Epithelial cell of esophagus (primary cell): ENCODE measurements at regions not wholly inside any gene's neighbourhood (a gene's known extent, or its start where the extent isn't known, plus 50 kb on each side); places are given as distances from the start of the nearest gene placed in this dataset.
A peak's percentile ranks its signal among the peaks of the same experiment; 100 is the strongest.

Experiments
- DNase-seq: peaks from one replicate; pipeline ENCODE4 v3.0.0; 2010; ENCODE audit warnings: low read depth
- H3K4me3 ChIP-seq: 2 replicates; pipeline ENCODE4 v1.5.1; 2011; ENCODE audit warnings: mild to moderate bottlenecking, low read length, control low read depth
- CTCF ChIP-seq: IDR thresholded peaks from 2 replicates; pipeline ENCODE4 v1.5.1; 2011; ENCODE audit warnings: low read depth, mild to moderate bottlenecking, low read length, control low read depth, inconsistent platforms; ENCODE audit not compliant: insufficient read depth; ENCODE audit errors: missing control alignments

DNA sequence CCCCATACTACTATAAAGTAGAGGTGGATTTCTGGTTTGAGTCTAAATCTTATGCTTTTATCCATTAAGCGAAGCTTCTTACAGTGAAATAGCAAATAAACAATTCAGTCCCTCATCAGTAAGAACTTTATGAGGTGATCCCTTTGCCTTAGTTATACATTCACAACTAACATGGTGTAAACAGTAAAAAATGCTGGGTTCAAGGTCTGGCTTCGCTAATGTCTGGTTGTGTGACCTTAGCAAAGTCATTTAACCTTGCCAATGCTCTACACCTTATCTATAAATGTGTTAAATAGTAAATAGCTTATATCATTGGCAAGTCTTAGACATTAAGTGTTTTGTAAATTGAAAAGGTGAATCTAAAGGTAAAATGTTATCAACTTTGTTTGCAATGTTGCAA lies 475.4 kb downstream of the LMO4 start:
- no peak for DNase-seq

DNA sequence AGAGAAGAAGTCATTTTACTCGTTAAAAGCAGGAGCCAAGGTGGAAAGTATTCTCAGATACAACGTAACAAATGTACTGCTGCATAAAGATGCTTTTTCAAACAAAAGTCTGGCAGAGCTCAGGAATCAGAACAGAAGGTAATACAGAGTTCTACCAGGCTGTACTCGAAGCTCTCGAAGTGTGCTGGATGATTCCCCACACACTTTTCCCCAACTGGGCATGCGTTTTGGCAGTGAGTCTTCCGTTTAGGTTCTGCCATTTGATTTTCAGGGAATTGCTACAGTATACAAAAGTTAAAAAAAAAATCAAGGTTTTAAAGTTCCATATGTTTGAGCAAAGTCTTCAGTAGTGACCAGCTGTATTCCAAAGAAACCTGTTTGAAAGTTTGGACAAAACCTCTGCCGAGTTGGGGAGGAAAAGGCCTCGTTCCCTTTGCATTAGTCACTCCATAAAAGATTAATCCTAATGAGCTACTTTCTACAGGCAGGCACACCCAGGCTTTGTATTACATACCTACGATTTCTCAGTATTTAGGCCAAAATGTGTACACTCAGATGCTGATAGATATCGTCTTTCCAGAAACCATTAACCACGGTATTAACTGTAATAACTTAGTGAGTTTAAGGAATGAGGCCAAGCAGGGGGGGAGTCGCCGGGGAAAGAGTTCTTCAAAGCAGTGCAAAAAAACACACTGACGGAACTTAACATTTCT lies 477.1 kb downstream of the LMO4 start:
- TF ChIP-seq CTCF, result no peak

More for the DNA sequence above, 475.4 kb downstream of the LMO4 start:
- no peak overlapping the region for H3K4me3 ChIP-seq
- no peak for TF ChIP-seq CTCF

GRCh38 chr1:87806379-87807094 lies 477.9 kb downstream of the LMO4 start:
- no peak for TF ChIP-seq CTCF
- DNase-seq, result no peak

More for the DNA sequence above, 477.1 kb downstream of the LMO4 start:
- H3K4me3 ChIP-seq, result no peak overlapping the region
- peak; percentile 66 for DNase-seq

DNA sequence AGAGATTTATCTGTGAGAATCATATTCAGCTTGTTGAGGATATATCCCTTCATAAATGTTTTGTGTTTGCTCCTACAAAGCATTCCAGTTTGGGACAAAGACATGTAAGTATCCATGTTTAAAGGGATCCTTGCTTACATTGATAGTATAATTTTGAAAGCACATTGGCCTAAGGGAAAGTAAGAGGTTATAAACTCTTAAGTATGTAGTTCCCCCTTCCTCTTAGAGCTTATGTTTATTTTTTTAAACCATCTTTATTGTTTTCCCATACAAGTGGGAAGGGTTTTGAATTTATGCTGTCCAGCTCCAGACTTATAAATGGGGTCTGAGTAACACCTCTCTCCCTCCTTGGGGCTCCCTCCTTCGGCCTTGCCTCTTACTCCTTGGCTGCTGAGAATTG lies 481.5 kb downstream of the LMO4 start:
- DNase-seq, result no peak
- no peak for TF ChIP-seq CTCF
- H3K4me3 ChIP-seq, result no peak overlapping the region

More at GRCh38 chr1:87806379-87807094, 477.9 kb downstream of the LMO4 start:
- H3K4me3 ChIP-seq, result no peak overlapping the region

GRCh38 chr1:87812871-87813577 lies 484.3 kb downstream of the LMO4 start:
- peak; percentile 22 for DNase-seq
- no peak for TF ChIP-seq CTCF
- no peak overlapping the region for H3K4me3 ChIP-seq

GRCh38 chr1:87814573-87814972 lies 485.9 kb downstream of the LMO4 start:
- no peak for TF ChIP-seq CTCF
- DNase-seq, result no peak
- H3K4me3 ChIP-seq, result no peak overlapping the region
